K562 (cell line): ENCODE measurements at regions not wholly inside any gene's neighbourhood (a gene's known extent, or its start where the extent isn't known, plus 50 kb on each side); places are given as distances from the start of the nearest gene placed in this dataset.
A peak's percentile ranks its signal among the peaks of the same experiment; 100 is the strongest.

ENCODE experiments used
- CBX8 ChIP-seq: fragments of 200-600 bp; sonication (generic); IDR thresholded peaks from 2 replicates; pipeline ENCODE4 v1.6.1; 2012; ENCODE audit warnings: borderline replicate concordance, mixed run types, low read depth, mild to moderate bottlenecking, moderate library complexity, mixed read lengths, low read length, control low read depth, inconsistent platforms; ENCODE audit not compliant: poor library complexity, severe bottlenecking; ENCODE audit errors: extremely low read depth
- DMBX1 ChIP-seq: fragments of 250-450 bp; sonication (Bioruptor Pico); IDR thresholded peaks from 2 replicates; pipeline ENCODE4 v1.8.0; 2022; ENCODE audit warnings: inconsistent platforms, mild to moderate bottlenecking, moderate library complexity, borderline replicate concordance
- ELF2 ChIP-seq: fragments of 250-450 bp; sonication (Bioruptor Pico); IDR thresholded peaks from 2 replicates; pipeline ENCODE4 v1.5.0; 2021; ENCODE audit warnings: mild to moderate bottlenecking
- FOSL1 ChIP-seq: fragments of 200-800 bp; sonication (Bioruptor generic); conservative IDR thresholded peaks from 2 replicates; pipeline ENCODE4 v1.6.1; 2016; ENCODE audit warnings: missing genetic modification characterization, missing compliant biosample characterization
- KLF10 ChIP-seq: fragments of 250-450 bp; sonication (Bioruptor Pico); IDR thresholded peaks from 2 replicates; pipeline ENCODE4 v1.6.1; 2021; ENCODE audit warnings: matching md5 sums
- MCM3 ChIP-seq: fragments of 450-650 bp; IDR thresholded peaks from 2 replicates; pipeline ENCODE4 v1.6.1; 2016
- RFX5 ChIP-seq: IDR thresholded peaks from 2 replicates; pipeline ENCODE4 v1.6.1; 2011; ENCODE audit warnings: low read depth, mild to moderate bottlenecking, improper control_type of control experiment, low read length
- SMAD3 ChIP-seq: fragments of 450-650 bp; formaldehyde crosslinking; conservative IDR thresholded peaks from 2 replicates; pipeline ENCODE4 v1.4.0; 2020; ENCODE audit warnings: mild to moderate bottlenecking
- SNRNP70 ChIP-seq: fragments of 200-400 bp; formaldehyde crosslinking; optimal IDR thresholded peaks from 2 replicates; pipeline ENCODE3; 2017; ENCODE audit warnings: low read depth, low read length
- U2AF2 ChIP-seq: fragments of 200-400 bp; formaldehyde crosslinking; optimal IDR thresholded peaks from 2 replicates; pipeline ENCODE3; 2017; ENCODE audit warnings: low read depth, mild to moderate bottlenecking, low read length
- ZFX ChIP-seq: sonication (generic); formaldehyde crosslinking; IDR thresholded peaks from 2 replicates; pipeline ENCODE4 v1.8.0; 2022; ENCODE audit warnings: mild to moderate bottlenecking, missing genetic modification reagents, moderate library complexity
- ZNF699 ChIP-seq: fragments of 250-450 bp; sonication (Bioruptor Pico); IDR thresholded peaks from 2 replicates; pipeline ENCODE4 v1.8.0; 2021; ENCODE audit warnings: mild to moderate bottlenecking, moderate library complexity; ENCODE audit not compliant: insufficient replicate concordance
- TF ChIP-seq, protein P1 (sequence below): sonication (generic); formaldehyde crosslinking; IDR thresholded peaks from 2 replicates; pipeline ENCODE4 v1.8.0; 2023; ENCODE audit warnings: missing genetic modification reagents, mild to moderate bottlenecking, borderline replicate concordance
- TF ChIP-seq, protein P2 (sequence below): fragments of 250-450 bp; sonication (Bioruptor Pico); IDR thresholded peaks from 2 replicates; pipeline ENCODE4 v1.8.0; 2021; ENCODE audit warnings: mild to moderate bottlenecking, moderate library complexity
- TF ChIP-seq, protein P3 (sequence below): fragments of 450-650 bp; formaldehyde crosslinking; IDR thresholded peaks from 2 replicates; pipeline ENCODE4 v1.4.0; 2022; ENCODE audit warnings: mild to moderate bottlenecking, moderate library complexity
- TF ChIP-seq, protein P4 (sequence below): fragments of 250-450 bp; sonication (Bioruptor Pico); IDR thresholded peaks from 2 replicates; pipeline ENCODE4 v1.8.0; 2021; ENCODE audit warnings: moderate library complexity, mild to moderate bottlenecking, inconsistent platforms

DNA sequence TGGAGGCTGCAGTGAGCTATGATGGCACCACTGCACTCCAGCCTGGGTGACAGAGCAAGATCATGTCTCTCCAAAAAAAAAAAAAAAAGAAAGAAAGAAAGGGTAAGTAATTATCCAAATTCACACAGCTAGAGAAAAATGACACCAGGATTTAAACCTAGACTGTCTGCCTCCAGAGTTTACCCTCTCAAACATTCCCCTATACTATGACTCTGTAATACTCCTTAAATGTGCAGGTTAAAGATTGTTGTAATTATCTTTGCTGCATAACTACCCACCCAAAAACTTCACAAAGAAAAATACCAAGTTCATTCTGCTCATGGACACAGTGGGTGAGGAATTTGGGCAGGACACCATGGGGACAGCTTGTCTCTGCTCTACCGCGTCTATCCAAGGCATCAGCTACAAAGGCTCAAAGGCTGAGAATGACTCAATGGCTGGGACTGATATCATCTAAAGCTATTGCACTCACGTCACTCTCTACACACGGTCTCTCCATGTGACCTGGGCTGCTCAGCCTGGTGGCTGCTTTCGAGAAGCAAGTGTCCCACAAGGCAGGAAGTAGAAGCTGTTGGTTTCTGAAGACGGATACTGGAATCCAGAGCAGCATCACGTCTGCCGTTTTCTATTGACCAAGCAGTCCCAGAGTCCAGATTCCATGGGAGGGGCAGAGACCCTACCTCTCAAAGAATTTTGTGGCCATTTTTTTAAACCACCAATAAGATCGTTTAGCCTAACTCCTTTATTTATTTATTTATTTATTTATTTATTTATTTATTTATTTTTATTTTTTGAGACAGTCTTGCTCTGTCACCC is 185.7 kb upstream of the AUTS2 start (continued):
- TF ChIP-seq, protein P1, sequence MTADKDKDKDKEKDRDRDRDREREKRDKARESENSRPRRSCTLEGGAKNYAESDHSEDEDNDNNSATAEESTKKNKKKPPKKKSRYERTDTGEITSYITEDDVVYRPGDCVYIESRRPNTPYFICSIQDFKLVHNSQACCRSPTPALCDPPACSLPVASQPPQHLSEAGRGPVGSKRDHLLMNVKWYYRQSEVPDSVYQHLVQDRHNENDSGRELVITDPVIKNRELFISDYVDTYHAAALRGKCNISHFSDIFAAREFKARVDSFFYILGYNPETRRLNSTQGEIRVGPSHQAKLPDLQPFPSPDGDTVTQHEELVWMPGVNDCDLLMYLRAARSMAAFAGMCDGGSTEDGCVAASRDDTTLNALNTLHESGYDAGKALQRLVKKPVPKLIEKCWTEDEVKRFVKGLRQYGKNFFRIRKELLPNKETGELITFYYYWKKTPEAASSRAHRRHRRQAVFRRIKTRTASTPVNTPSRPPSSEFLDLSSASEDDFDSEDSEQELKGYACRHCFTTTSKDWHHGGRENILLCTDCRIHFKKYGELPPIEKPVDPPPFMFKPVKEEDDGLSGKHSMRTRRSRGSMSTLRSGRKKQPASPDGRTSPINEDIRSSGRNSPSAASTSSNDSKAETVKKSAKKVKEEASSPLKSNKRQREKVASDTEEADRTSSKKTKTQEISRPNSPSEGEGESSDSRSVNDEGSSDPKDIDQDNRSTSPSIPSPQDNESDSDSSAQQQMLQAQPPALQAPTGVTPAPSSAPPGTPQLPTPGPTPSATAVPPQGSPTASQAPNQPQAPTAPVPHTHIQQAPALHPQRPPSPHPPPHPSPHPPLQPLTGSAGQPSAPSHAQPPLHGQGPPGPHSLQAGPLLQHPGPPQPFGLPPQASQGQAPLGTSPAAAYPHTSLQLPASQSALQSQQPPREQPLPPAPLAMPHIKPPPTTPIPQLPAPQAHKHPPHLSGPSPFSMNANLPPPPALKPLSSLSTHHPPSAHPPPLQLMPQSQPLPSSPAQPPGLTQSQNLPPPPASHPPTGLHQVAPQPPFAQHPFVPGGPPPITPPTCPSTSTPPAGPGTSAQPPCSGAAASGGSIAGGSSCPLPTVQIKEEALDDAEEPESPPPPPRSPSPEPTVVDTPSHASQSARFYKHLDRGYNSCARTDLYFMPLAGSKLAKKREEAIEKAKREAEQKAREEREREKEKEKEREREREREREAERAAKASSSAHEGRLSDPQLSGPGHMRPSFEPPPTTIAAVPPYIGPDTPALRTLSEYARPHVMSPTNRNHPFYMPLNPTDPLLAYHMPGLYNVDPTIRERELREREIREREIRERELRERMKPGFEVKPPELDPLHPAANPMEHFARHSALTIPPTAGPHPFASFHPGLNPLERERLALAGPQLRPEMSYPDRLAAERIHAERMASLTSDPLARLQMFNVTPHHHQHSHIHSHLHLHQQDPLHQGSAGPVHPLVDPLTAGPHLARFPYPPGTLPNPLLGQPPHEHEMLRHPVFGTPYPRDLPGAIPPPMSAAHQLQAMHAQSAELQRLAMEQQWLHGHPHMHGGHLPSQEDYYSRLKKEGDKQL (CRISPR knock-in tag) = no peak
- no peak for TF ChIP-seq U2AF2
- TF ChIP-seq, protein P2, sequence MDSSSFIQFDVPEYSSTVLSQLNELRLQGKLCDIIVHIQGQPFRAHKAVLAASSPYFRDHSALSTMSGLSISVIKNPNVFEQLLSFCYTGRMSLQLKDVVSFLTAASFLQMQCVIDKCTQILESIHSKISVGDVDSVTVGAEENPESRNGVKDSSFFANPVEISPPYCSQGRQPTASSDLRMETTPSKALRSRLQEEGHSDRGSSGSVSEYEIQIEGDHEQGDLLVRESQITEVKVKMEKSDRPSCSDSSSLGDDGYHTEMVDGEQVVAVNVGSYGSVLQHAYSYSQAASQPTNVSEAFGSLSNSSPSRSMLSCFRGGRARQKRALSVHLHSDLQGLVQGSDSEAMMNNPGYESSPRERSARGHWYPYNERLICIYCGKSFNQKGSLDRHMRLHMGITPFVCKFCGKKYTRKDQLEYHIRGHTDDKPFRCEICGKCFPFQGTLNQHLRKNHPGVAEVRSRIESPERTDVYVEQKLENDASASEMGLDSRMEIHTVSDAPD (CRISPR knock-in tag) = no peak
- no peak for TF ChIP-seq SNRNP70
- TF ChIP-seq RFX5 = no peak
- no peak for TF ChIP-seq ELF2 (CRISPR knock-in tag)
- TF ChIP-seq CBX8 = no peak
- TF ChIP-seq FOSL1 = peak; percentile 57
- TF ChIP-seq ZNF699 (CRISPR knock-in tag) = no peak
- TF ChIP-seq, protein P3, sequence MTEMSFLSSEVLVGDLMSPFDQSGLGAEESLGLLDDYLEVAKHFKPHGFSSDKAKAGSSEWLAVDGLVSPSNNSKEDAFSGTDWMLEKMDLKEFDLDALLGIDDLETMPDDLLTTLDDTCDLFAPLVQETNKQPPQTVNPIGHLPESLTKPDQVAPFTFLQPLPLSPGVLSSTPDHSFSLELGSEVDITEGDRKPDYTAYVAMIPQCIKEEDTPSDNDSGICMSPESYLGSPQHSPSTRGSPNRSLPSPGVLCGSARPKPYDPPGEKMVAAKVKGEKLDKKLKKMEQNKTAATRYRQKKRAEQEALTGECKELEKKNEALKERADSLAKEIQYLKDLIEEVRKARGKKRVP (CRISPR knock-in tag) = no peak
- TF ChIP-seq ZFX (CRISPR knock-in tag) = no peak
- no peak for TF ChIP-seq DMBX1 (CRISPR knock-in tag)
- TF ChIP-seq MCM3 = no peak
- no peak for TF ChIP-seq SMAD3 (CRISPR knock-in tag)
- no peak for TF ChIP-seq KLF10
- TF ChIP-seq, protein P4, sequence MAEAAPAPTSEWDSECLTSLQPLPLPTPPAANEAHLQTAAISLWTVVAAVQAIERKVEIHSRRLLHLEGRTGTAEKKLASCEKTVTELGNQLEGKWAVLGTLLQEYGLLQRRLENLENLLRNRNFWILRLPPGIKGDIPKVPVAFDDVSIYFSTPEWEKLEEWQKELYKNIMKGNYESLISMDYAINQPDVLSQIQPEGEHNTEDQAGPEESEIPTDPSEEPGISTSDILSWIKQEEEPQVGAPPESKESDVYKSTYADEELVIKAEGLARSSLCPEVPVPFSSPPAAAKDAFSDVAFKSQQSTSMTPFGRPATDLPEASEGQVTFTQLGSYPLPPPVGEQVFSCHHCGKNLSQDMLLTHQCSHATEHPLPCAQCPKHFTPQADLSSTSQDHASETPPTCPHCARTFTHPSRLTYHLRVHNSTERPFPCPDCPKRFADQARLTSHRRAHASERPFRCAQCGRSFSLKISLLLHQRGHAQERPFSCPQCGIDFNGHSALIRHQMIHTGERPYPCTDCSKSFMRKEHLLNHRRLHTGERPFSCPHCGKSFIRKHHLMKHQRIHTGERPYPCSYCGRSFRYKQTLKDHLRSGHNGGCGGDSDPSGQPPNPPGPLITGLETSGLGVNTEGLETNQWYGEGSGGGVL = no peak
